ENCODE measurements at regions not wholly inside any gene's neighbourhood (a gene's known extent, or its start where the extent isn't known, plus 50 kb on each side); places are given as distances from the start of the nearest gene placed in this dataset.

- Histone ChIP-seq H3K9me3 (ENCODE audit: control insufficient read depth, insufficient read depth, low read depth, low read length) (no peaks in the 10 kb centered on the region), H3K4me1 (ENCODE audit: control insufficient read depth, insufficient read depth, low read length) (no peaks in the 10 kb centered on the region), H3K36me3 (ENCODE audit: control insufficient read depth, insufficient read depth, low read length) (no peaks in the 10 kb centered on the region), H3K27me3 (ENCODE audit: control insufficient read depth, insufficient read depth, low read length) (no peaks in the 10 kb centered on the region), H3K4me3 (ENCODE audit: low read depth in 2 of 2, low read length in 2 of 2) (no peak overlapping the region), H3K27ac (ENCODE audit: low read length) (no peak overlapping the region)
- in situ Hi-C loops (cut with HindIII; ENCODE audit: low pct_unique_long_range_greater_than_20kb, low sequenced_read_pairs): no loop called here
- DNase-seq (ENCODE audit: low read depth, low spot score): no peak
- ATAC-seq: no peak
- TF ChIP-seq TCF7L2 (IDR thresholded peaks at IDR 0.05; ENCODE audit: low read depth, low read length) (no peak), POLR2AphosphoS5 (IDR thresholded peaks at IDR 0.05; ENCODE audit: low read depth, low read length) (no peak), SIN3A (IDR thresholded peaks at IDR 0.05; ENCODE audit: borderline replicate concordance, insufficient read depth, low read depth, low read length) (no peak), REST (IDR thresholded peaks at IDR 0.05; ENCODE audit: insufficient read depth in 1 of 2, low read depth in 2 of 2, low read length in 1 of 2) (no peak), CTCF (IDR thresholded peaks at IDR 0.05) (no peak)
- ChIA-PET CTCF (no interaction called here), POLR2A (interaction anchor here (0.6 kb wide), 1 partner anchor 10 kb away, joined by 4 read pairs; no protein-coding TSS in a partner anchor)
- intact Hi-C loops (cut with micrococcal nuclease; ENCODE audit: unreplicated experiment): no loop called here
- no TSS peak for BruUV-seq (replicated peaks)
These were observed 92.0 kb downstream of the NHLRC3 start for GRCh38 chr13:39130301-39130700.

- DNase-seq (ENCODE audit: low read depth, low spot score) (no peak), ATAC-seq (no peak)
- H3K9me3 ChIP-seq (ENCODE audit: control insufficient read depth, insufficient read depth, low read depth, low read length): no peaks in the 10 kb centered on the region
- H3K4me1 ChIP-seq (ENCODE audit: control insufficient read depth, insufficient read depth, low read length): no peaks in the 10 kb centered on the region
- intact Hi-C loops (cut with micrococcal nuclease; ENCODE audit: unreplicated experiment) (no loop called here), in situ Hi-C loops (cut with HindIII; ENCODE audit: low pct_unique_long_range_greater_than_20kb, low sequenced_read_pairs) (no loop called here)
- no TSS peak for BruUV-seq (replicated peaks)
- H3K4me3 ChIP-seq (ENCODE audit: low read depth in 2 of 2, low read length in 2 of 2): no peak overlapping the region
- POLR2A ChIA-PET: no interaction called here
- no peak for TF ChIP-seq CTCF (IDR thresholded peaks at IDR 0.05)
- TF ChIP-seq POLR2AphosphoS5 (IDR thresholded peaks at IDR 0.05; ENCODE audit: low read depth, low read length): no peak
- TF ChIP-seq TCF7L2 (IDR thresholded peaks at IDR 0.05; ENCODE audit: low read depth, low read length): no peak
- TF ChIP-seq REST (IDR thresholded peaks at IDR 0.05; ENCODE audit: insufficient read depth in 1 of 2, low read depth in 2 of 2, low read length in 1 of 2): no peak
- no peak for TF ChIP-seq SIN3A (IDR thresholded peaks at IDR 0.05; ENCODE audit: borderline replicate concordance, insufficient read depth, low read depth, low read length)
- H3K27me3 ChIP-seq (ENCODE audit: control insufficient read depth, insufficient read depth, low read length): no peaks in the 10 kb centered on the region
- no peaks in the 10 kb centered on the region for H3K36me3 ChIP-seq (ENCODE audit: control insufficient read depth, insufficient read depth, low read length)
- CTCF ChIA-PET: interaction anchor here (0.6 kb wide), 1 partner anchor 130 kb away, joined by 5 read pairs; no protein-coding TSS in a partner anchor
- H3K27ac ChIP-seq (ENCODE audit: low read length): no peak overlapping the region
These were observed 94.3 kb downstream of the NHLRC3 start for GRCh38 chr13:39132286-39133230.
